AG04450 (cell line): ENCODE measurements at regions not wholly inside any gene's neighbourhood (a gene's known extent, or its start where the extent isn't known, plus 50 kb on each side); places are given as distances from the start of the nearest gene placed in this dataset.
"Not testable (repeated sequence)": the region's sequence is repeated elsewhere in the genome, so short reads cannot be mapped to it uniquely, and the experiment has no call there.

Experiments used
- CTCF ChIA-PET: fragments of 300-600, 350-600 bp; formaldehyde crosslinking; extraction: SDS; loops from one replicate; lab custom pipeline; 2022; ENCODE audit warnings: antibody characterized with exemption, inconsistent platforms; lab: Charles Lee
- POLR2A ChIA-PET: fragments of 350-600 bp; formaldehyde crosslinking; extraction: SDS; loops from one replicate; lab custom pipeline; 2021; ENCODE audit warnings: antibody characterized with exemption, inconsistent platforms; lab: Yijun Ruan, JAX
- DNase-seq: peaks from one replicate; pipeline ENCODE4 v3.0.0-alpha.2; 2011; ENCODE audit warnings: low read depth, low spot score
- H3K27ac ChIP-seq: one replicate; pipeline ENCODE4 v1.5.1; 2012; ENCODE audit warnings: low read depth, low read length, control low read depth
- H3K27me3 ChIP-seq: one replicate; pipeline ENCODE4 v1.6.0; 2012; ENCODE audit warnings: low read length; ENCODE audit not compliant: control insufficient read depth, insufficient read depth
- H3K4me3 ChIP-seq: 2 replicates; pipeline ENCODE4 v1.5.1; 2011; ENCODE audit warnings: mild to moderate bottlenecking, low read depth, low read length, control low read depth
- H3K9me3 ChIP-seq: 2 replicates; pipeline ENCODE4 v1.5.1; 2012; ENCODE audit warnings: low read length; ENCODE audit not compliant: control insufficient read depth, insufficient read depth
- CTCF ChIP-seq: IDR thresholded peaks from 2 replicates; pipeline ENCODE4 v1.5.1; 2011; ENCODE audit warnings: low read depth, low read length, control low read depth, inconsistent platforms

GRCh38 chr3:148540851-148541250 is 156.9 kb upstream of the AGTR1 start:
- no peak for DNase-seq
- no peak overlapping the region for H3K4me3 ChIP-seq
- no peaks in the 10 kb centered on the region for H3K9me3 ChIP-seq
- TF ChIP-seq CTCF: no peak
- POLR2A ChIA-PET: no interaction called here
- H3K27me3 ChIP-seq: no peaks in the 10 kb centered on the region
- no peak overlapping the region for H3K27ac ChIP-seq
- CTCF ChIA-PET: no interaction called here

- Histone ChIP-seq H3K27me3 (no peaks in the 10 kb centered on the region), H3K27ac (no peak overlapping the region), H3K9me3 (no peaks in the 10 kb centered on the region), H3K4me3 (no peak overlapping the region)
- no peak for TF ChIP-seq CTCF
- CTCF ChIA-PET: interaction anchor here (0.9 kb wide), 1 partner anchor 36 kb away, joined by 3 read pairs; no protein-coding TSS in a partner anchor
- POLR2A ChIA-PET: no interaction called here
- DNase-seq: no peak
Measured at GRCh38 chr3:148546959-148547358, 150.7 kb upstream of the AGTR1 start.

GRCh38 chr3:148551767-148552260 is 145.9 kb upstream of the AGTR1 start:
- POLR2A ChIA-PET: no interaction called here
- no peak overlapping the region for H3K4me3 ChIP-seq

GRCh38 chr3:148554367-148554766 is 143.3 kb upstream of the AGTR1 start:
- no peaks in the 10 kb centered on the region for H3K9me3 ChIP-seq
- no peak overlapping the region for H3K4me3 ChIP-seq
- TF ChIP-seq CTCF: no peak
- DNase-seq: no peak
- ChIA-PET CTCF (no interaction called here), POLR2A (no interaction called here)
- H3K27ac ChIP-seq: no peak overlapping the region
- H3K27me3 ChIP-seq: no peaks in the 10 kb centered on the region

More at GRCh38 chr3:148551767-148552260, 145.9 kb upstream of the AGTR1 start:
- CTCF ChIA-PET: no interaction called here
- no peak overlapping the region for H3K27ac ChIP-seq
- no peaks in the 10 kb centered on the region for H3K9me3 ChIP-seq
- no peak for TF ChIP-seq CTCF
- H3K27me3 ChIP-seq: no peaks in the 10 kb centered on the region
- no peak for DNase-seq

GRCh38 chr3:148556664-148557063 is 141.0 kb upstream of the AGTR1 start:
- CTCF ChIA-PET: no interaction called here
- Histone ChIP-seq H3K27ac (no peak overlapping the region), H3K9me3 (no peaks in the 10 kb centered on the region), H3K4me3 (no peak overlapping the region), H3K27me3 (no peaks in the 10 kb centered on the region)
- POLR2A ChIA-PET: no interaction called here
- DNase-seq: no peak
- no peak for TF ChIP-seq CTCF

GRCh38 chr3:148577579-148577978 is 120.1 kb upstream of the AGTR1 start:
- H3K27me3 ChIP-seq, CTCF ChIA-PET, POLR2A ChIA-PET, H3K9me3 ChIP-seq, DNase-seq, H3K27ac ChIP-seq, H3K4me3 ChIP-seq: not testable (repeated sequence)
